NB4 (cell line): ENCODE measurements at regions not wholly inside any gene's neighbourhood (a gene's known extent, or its start where the extent isn't known, plus 50 kb on each side); places are given as distances from the start of the nearest gene placed in this dataset.

Source experiments
- DNase-seq: peaks from one replicate; pipeline ENCODE4 v3.0.0; 2010; ENCODE audit warnings: low read depth
- H3K4me3 ChIP-seq: one replicate; pipeline ENCODE4 v1.5.1; 2011; ENCODE audit warnings: mild to moderate bottlenecking, low read depth, low read length, moderate library complexity
- MYC ChIP-seq: IDR thresholded peaks from 2 replicates; pipeline ENCODE4 v1.6.1; 2011; ENCODE audit warnings: low read depth, low read length
- POLR2A ChIP-seq: IDR thresholded peaks from 2 replicates; pipeline ENCODE4 v1.6.1; 2011; ENCODE audit warnings: mild to moderate bottlenecking; ENCODE audit not compliant: insufficient read length; ENCODE audit errors: extremely low read depth
- TF ChIP-seq, protein P1 (sequence below): IDR thresholded peaks from one replicate; pipeline ENCODE4 v1.5.1; 2012; ENCODE audit warnings: low read depth, low read length
- TF ChIP-seq, protein P2 (sequence below): IDR thresholded peaks from 2 replicates; pipeline ENCODE4 v1.6.1; 2011; ENCODE audit warnings: low read depth, low read length

DNA sequence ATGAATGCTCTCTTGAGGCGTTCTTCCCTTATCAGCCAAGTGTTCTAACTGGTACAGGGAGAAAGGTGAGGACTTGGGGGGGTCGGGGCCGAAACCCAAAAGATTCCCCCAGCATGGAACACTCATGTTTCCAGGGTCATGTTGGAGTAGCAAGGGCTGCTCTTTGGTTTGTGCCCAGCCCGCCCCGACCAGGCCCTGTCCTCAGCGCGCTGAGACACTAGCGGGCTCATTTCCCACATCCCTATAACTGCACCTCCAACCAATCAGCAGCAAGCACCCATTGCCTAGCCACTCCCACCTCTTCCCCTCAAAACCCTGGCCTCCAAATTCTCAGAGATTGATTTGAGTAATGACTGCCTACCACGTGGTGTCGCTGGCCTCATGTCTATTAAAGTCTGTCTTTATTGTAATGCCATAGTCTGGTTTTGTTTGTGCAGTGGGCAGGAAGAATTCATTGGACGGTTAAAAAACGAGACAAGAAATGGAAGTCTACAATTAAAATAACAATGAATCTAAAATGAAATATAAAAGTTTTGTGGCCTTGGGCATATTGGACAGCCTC is 1928.4 kb downstream of the STIM2 start:
- TF ChIP-seq MYC: no peak
- TF ChIP-seq, protein P1, sequence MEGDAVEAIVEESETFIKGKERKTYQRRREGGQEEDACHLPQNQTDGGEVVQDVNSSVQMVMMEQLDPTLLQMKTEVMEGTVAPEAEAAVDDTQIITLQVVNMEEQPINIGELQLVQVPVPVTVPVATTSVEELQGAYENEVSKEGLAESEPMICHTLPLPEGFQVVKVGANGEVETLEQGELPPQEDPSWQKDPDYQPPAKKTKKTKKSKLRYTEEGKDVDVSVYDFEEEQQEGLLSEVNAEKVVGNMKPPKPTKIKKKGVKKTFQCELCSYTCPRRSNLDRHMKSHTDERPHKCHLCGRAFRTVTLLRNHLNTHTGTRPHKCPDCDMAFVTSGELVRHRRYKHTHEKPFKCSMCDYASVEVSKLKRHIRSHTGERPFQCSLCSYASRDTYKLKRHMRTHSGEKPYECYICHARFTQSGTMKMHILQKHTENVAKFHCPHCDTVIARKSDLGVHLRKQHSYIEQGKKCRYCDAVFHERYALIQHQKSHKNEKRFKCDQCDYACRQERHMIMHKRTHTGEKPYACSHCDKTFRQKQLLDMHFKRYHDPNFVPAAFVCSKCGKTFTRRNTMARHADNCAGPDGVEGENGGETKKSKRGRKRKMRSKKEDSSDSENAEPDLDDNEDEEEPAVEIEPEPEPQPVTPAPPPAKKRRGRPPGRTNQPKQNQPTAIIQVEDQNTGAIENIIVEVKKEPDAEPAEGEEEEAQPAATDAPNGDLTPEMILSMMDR: peak; percentile 34
- TF ChIP-seq, protein P2, sequence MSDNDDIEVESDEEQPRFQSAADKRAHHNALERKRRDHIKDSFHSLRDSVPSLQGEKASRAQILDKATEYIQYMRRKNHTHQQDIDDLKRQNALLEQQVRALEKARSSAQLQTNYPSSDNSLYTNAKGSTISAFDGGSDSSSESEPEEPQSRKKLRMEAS: peak; percentile 79
- DNase-seq: peak; percentile 44
- H3K4me3 ChIP-seq: no peak overlapping the region

DNA sequence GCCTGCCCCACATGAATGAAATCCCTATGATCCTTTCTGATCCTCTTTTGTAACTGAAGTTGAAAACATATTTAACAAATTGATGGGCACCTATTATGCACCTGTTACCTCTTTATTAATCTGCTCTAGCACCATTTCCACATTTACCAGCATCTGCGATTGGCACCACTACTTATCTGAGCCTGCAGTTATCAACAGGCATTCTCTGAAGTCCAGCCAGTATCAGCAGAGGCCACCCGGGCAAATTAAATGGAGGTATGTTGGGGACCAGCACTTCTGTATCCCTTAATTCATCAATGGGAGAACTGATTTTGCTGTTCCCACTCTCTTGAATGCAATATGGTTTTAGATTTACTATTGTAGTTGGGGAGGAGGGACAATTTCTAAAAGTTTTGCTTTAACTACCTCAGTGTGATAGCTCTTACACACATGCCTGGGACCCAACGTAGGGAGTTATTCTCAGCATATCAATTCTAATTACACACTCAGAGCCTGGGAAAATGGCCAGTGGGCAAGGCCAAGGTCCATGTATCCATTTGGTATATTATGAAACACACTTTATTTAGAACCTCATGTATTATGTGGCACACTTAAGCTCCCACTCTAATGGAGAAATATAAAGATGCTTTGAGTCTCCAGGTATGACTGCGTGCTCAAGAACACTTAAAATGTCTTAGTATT is 1927.1 kb upstream of the PCDH7 start:
- H3K4me3 ChIP-seq: no peak overlapping the region
- DNase-seq: no peak

DNA sequence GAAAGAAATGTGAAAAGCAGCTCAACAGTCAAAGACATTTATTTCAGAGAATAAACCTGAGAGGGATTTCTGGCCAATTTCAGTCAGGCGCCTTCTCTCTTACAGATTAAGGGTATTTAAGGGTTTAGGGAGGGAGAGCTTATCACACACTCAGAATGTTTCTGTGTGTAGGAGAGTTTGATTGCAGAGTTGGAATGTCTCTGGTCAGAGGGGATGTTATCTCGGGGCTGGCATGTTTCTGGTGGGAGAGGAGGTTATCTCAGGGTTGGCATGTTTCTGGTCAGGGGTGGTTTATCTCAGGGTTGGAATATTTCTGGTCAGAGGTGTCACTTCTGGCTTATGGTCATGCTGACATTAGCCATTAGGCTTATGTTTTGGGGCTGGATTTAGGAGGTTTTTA is 1920.5 kb upstream of the PCDH7 start:
- H3K4me3 ChIP-seq: no peak overlapping the region
- TF ChIP-seq, protein P2: no peak
- TF ChIP-seq POLR2A (no peak), MYC (no peak)
- TF ChIP-seq, protein P1: no peak
- no peak for DNase-seq

More for the DNA sequence above, 1927.1 kb upstream of the PCDH7 start:
- TF ChIP-seq MYC (no peak), POLR2A (no peak)
- TF ChIP-seq, protein P1: no peak
- TF ChIP-seq, protein P2: no peak

DNA sequence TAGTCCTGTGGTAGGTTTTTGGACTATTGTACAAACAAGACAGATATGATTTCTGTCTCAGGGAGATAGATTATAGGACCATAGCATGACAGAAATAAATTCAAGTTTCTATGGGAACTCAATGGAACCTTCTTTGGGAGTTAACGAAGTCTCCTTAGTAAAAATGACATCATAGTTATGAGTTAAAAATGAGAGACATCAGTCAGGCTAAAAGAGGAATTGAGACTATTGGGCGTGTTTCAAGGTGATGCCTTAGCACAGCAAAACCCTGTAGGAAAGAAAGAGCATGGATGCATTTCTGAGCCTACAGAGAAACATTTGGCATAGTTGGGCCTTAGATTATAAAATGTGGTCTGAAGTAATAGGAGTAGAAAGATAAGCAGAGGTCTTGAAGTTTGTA is 1909.1 kb upstream of the PCDH7 start:
- TF ChIP-seq, protein P2: no peak
- TF ChIP-seq, protein P1: no peak
- TF ChIP-seq MYC (no peak), POLR2A (no peak)
- H3K4me3 ChIP-seq: no peak overlapping the region
- DNase-seq: no peak

DNA sequence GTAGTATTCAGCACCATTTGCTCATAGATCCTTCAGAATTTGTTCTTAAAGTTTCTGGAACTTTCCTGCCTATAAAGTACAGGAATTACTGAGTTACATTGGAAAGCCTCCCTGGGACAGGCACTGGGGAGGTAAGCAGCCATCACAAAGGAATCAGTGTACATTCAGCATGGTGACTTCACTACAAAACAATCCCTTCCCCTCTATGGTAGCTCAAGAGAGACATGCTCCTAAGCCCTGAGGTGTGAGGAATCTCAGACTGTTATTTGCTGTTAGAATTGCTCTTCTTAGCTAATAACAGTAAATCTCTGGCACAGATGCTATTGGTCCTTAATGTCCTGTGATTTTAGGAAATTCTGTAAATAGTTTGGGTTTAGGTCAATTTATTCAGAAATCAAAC is 1898.0 kb upstream of the PCDH7 start:
- no peak for DNase-seq
- no peak overlapping the region for H3K4me3 ChIP-seq
- TF ChIP-seq MYC: no peak
- TF ChIP-seq, protein P2: no peak
- TF ChIP-seq, protein P1: no peak
- no peak for TF ChIP-seq POLR2A

DNA sequence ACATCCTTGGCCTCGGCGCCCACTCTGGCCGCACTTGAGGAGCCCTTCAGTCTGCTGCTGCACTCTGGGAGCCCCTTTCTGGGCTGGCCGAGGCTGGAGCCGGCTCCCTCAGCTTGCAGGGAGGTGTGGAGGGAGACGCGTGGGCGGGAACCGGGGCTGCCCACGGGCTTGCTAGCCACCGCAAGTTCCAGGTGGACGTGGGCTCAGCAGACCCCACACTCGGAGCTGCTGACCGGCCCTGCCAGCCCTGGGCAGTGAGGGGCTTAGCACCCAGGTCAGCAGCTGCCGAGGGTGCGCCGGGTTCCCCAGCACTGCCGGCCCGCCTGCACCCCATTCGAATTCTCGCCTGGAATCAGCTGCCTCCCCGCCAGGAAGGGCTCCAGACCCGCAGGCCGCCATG is 1892.3 kb upstream of the PCDH7 start:
- H3K4me3 ChIP-seq: no peak overlapping the region
- no peak for DNase-seq
- TF ChIP-seq, protein P1: no peak
- TF ChIP-seq MYC (no peak), POLR2A (no peak)
- TF ChIP-seq, protein P2: no peak
